GM19463 (cell line): ENCODE measurements at regions not wholly inside any gene's neighbourhood (a gene's known extent, or its start where the extent isn't known, plus 50 kb on each side); places are given as distances from the start of the nearest gene placed in this dataset.
"Not testable (repeated sequence)": the region's sequence is repeated elsewhere in the genome, so short reads cannot be mapped to it uniquely, and the experiment has no call there.

Source experiments
- ATAC-seq: cut with Tn5 transposase; IDR thresholded peaks from one replicate; pipeline ENCODE4 v1.9.1; 2021; ENCODE audit warnings: mild to moderate bottlenecking, moderate library complexity; ENCODE audit not compliant: unreplicated experiment

GRCh38 chr10:52597189-52597863 is 175.3 kb downstream of the MBL2 start:
- ATAC-seq: no peak

GRCh38 chr10:52598936-52599335 is 173.6 kb downstream of the MBL2 start:
- no peak for ATAC-seq

- ATAC-seq: no peak
Observed at GRCh38 chr10:52599551-52600200, 172.9 kb downstream of the MBL2 start.

GRCh38 chr10:52604131-52604530 is 168.5 kb downstream of the MBL2 start:
- ATAC-seq: not testable (repeated sequence)

GRCh38 chr10:52609071-52609470 is 163.5 kb downstream of the MBL2 start:
- no peak for ATAC-seq

GRCh38 chr10:52609626-52610240 is 162.9 kb downstream of the MBL2 start:
- ATAC-seq: no peak

- ATAC-seq: no peak
Observed at GRCh38 chr10:52615331-52615730, 157.3 kb downstream of the MBL2 start.

GRCh38 chr10:52615756-52616394 is 156.7 kb downstream of the MBL2 start:
- ATAC-seq: no peak

- ATAC-seq: no peak
Observed at GRCh38 chr10:52616395-52616764, 156.2 kb downstream of the MBL2 start.

- no peak for ATAC-seq
Observed at GRCh38 chr10:52617346-52617745, 155.2 kb downstream of the MBL2 start.

- no peak for ATAC-seq
Observed at GRCh38 chr10:52619052-52619451, 153.5 kb downstream of the MBL2 start.

- no peak for ATAC-seq
Observed at GRCh38 chr10:52621635-52622079, 150.9 kb downstream of the MBL2 start.

- no peak for ATAC-seq
Observed at GRCh38 chr10:52623761-52624160, 148.8 kb downstream of the MBL2 start.

GRCh38 chr10:52627279-52627678 is 145.3 kb downstream of the MBL2 start:
- no peak for ATAC-seq

- ATAC-seq: no peak
Observed at GRCh38 chr10:52631146-52631545, 141.4 kb downstream of the MBL2 start.

- no peak for ATAC-seq
Observed at GRCh38 chr10:52631648-52632047, 140.9 kb downstream of the MBL2 start.

- ATAC-seq: no peak
Observed at GRCh38 chr10:52632591-52632990, 140.0 kb downstream of the MBL2 start.

- no peak for ATAC-seq
Observed at GRCh38 chr10:52633266-52633665, 139.3 kb downstream of the MBL2 start.

GRCh38 chr10:52635651-52636050 is 136.9 kb downstream of the MBL2 start:
- no peak for ATAC-seq

- no peak for ATAC-seq
Observed at GRCh38 chr10:52636874-52637273, 135.7 kb downstream of the MBL2 start.

- no peak for ATAC-seq
Observed at GRCh38 chr10:52637592-52637991, 135.0 kb downstream of the MBL2 start.

- no peak for ATAC-seq
Observed at GRCh38 chr10:52639652-52640051, 132.9 kb downstream of the MBL2 start.
